ENCODE measurements at regions not wholly inside any gene's neighbourhood (a gene's known extent, or its start where the extent isn't known, plus 50 kb on each side); places are given as distances from the start of the nearest gene placed in this dataset.

GRCh38 chr6:115365783-115366182 lies 694.9 kb downstream of the FRK start:
- DNase-seq (ENCODE audit: low read depth) = no peak
- TF ChIP-seq, protein P1, sequence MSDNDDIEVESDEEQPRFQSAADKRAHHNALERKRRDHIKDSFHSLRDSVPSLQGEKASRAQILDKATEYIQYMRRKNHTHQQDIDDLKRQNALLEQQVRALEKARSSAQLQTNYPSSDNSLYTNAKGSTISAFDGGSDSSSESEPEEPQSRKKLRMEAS (IDR thresholded peaks at IDR 0.05; ENCODE audit: low read depth, low read length) = no peak
- TF ChIP-seq POLR2A (IDR thresholded peaks at IDR 0.05; ENCODE audit: extremely low read depth, insufficient read length) (no peak), MYC (IDR thresholded peaks at IDR 0.05; ENCODE audit: low read depth, low read length) (no peak)
- TF ChIP-seq, protein P2, sequence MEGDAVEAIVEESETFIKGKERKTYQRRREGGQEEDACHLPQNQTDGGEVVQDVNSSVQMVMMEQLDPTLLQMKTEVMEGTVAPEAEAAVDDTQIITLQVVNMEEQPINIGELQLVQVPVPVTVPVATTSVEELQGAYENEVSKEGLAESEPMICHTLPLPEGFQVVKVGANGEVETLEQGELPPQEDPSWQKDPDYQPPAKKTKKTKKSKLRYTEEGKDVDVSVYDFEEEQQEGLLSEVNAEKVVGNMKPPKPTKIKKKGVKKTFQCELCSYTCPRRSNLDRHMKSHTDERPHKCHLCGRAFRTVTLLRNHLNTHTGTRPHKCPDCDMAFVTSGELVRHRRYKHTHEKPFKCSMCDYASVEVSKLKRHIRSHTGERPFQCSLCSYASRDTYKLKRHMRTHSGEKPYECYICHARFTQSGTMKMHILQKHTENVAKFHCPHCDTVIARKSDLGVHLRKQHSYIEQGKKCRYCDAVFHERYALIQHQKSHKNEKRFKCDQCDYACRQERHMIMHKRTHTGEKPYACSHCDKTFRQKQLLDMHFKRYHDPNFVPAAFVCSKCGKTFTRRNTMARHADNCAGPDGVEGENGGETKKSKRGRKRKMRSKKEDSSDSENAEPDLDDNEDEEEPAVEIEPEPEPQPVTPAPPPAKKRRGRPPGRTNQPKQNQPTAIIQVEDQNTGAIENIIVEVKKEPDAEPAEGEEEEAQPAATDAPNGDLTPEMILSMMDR (IDR thresholded peaks at IDR 0.05; ENCODE audit: low read depth, low read length) = no peak
- no peak overlapping the region for H3K4me3 ChIP-seq (ENCODE audit: low read depth, low read length)

DNA sequence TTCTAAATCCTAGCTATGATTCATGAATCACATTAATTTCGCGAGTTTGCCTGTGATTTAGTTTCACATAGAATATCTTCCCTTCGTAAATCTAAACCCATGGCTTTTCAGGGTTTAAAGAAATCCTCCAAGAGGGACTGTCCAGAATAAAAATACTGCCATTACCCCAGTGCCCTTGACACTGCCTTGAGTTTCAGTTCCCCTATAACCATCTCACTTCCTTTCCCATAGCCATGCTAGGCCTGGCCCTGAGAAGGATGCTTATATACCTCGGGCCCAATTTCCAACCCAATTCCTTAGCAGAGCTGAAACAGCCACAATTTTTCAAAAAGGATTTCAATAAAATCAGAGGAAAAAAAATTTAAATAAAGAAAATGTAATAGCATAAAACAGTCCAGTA lies 697.3 kb downstream of the FRK start:
- TF ChIP-seq MYC (IDR thresholded peaks at IDR 0.05; ENCODE audit: low read depth, low read length) = no peak
- TF ChIP-seq, protein P1 (IDR thresholded peaks at IDR 0.05; ENCODE audit: low read depth, low read length) = no peak
- TF ChIP-seq POLR2A (IDR thresholded peaks at IDR 0.05; ENCODE audit: extremely low read depth, insufficient read length) = no peak
- TF ChIP-seq, protein P2 (IDR thresholded peaks at IDR 0.05; ENCODE audit: low read depth, low read length) = no peak
- DNase-seq (ENCODE audit: low read depth) = no peak
- no peak overlapping the region for H3K4me3 ChIP-seq (ENCODE audit: low read depth, low read length)

GRCh38 chr6:115362234-115362633 lies 698.5 kb downstream of the FRK start:
- DNase-seq (ENCODE audit: low read depth) = no peak
- TF ChIP-seq MYC (IDR thresholded peaks at IDR 0.05; ENCODE audit: low read depth, low read length) (no peak), POLR2A (IDR thresholded peaks at IDR 0.05; ENCODE audit: extremely low read depth, insufficient read length) (no peak)
- TF ChIP-seq, protein P1 (IDR thresholded peaks at IDR 0.05; ENCODE audit: low read depth, low read length) = no peak
- TF ChIP-seq, protein P2 (IDR thresholded peaks at IDR 0.05; ENCODE audit: low read depth, low read length) = no peak
- no peak overlapping the region for H3K4me3 ChIP-seq (ENCODE audit: low read depth, low read length)

DNA sequence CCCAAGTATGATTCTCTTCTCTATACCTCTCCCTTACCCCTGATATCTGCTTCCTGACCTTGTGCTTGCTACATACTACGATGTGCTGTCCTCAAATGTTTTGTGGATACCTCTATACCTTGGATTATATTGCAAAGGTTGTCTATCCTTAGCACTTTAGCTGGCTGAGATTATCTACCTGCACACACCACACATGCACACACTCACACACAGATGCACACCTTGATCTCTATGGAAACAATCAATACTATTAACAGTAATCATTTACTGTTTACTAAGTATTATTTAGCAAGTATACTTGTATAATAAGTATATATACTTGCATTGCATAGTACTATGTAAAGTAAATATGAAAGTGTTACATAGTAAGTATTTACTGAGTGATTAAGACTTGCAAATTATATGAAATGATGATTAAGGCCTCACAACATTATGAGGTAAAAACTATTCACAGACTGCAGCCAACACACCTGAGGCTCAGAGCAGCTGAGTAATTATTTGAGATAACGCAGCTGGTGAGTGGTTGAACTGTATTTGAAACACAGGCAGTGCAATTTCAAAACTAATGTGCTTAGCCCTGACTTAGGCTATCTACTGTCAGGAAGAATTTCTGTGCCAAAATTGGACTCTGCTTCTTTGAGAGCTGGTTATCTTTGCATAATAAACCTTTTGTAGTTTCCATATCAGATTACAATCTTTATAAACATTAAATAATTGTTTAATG lies 699.9 kb downstream of the FRK start:
- no peak overlapping the region for H3K4me3 ChIP-seq (ENCODE audit: low read depth, low read length)
- no peak for DNase-seq (ENCODE audit: low read depth)
- no peak for TF ChIP-seq MYC (IDR thresholded peaks at IDR 0.05; ENCODE audit: low read depth, low read length)
- TF ChIP-seq, protein P1 (IDR thresholded peaks at IDR 0.05; ENCODE audit: low read depth, low read length) = no peak
- TF ChIP-seq, protein P2 (IDR thresholded peaks at IDR 0.05; ENCODE audit: low read depth, low read length) = no peak
- TF ChIP-seq POLR2A (IDR thresholded peaks at IDR 0.05; ENCODE audit: extremely low read depth, insufficient read length) = no peak

GRCh38 chr6:115358616-115359015 lies 702.1 kb downstream of the FRK start:
- no peak for DNase-seq (ENCODE audit: low read depth)
- H3K4me3 ChIP-seq (ENCODE audit: low read depth, low read length) = no peak overlapping the region
- no peak for TF ChIP-seq MYC (IDR thresholded peaks at IDR 0.05; ENCODE audit: low read depth, low read length)
- no peak for TF ChIP-seq POLR2A (IDR thresholded peaks at IDR 0.05; ENCODE audit: extremely low read depth, insufficient read length)
- TF ChIP-seq, protein P2 (IDR thresholded peaks at IDR 0.05; ENCODE audit: low read depth, low read length) = no peak
- TF ChIP-seq, protein P1 (IDR thresholded peaks at IDR 0.05; ENCODE audit: low read depth, low read length) = no peak

Data from NB4 (cell line).